ENCODE measurements at regions not wholly inside any gene's neighbourhood (a gene's known extent, or its start where the extent isn't known, plus 50 kb on each side); places are given as distances from the start of the nearest gene placed in this dataset.

- H3K9me3 ChIP-seq (ENCODE audit: control insufficient read depth, insufficient read depth, low read length) = no peaks in the 10 kb centered on the region
- no peak overlapping the region for H3K14ac ChIP-seq (replicated peaks; ENCODE audit: low read depth, low read length)
- H3K4ac ChIP-seq (ENCODE audit: low read depth, low read length) = no peak overlapping the region
- TF ChIP-seq MAZ (IDR thresholded peaks at IDR 0.05; ENCODE audit: borderline replicate concordance, low read depth, low read length) (no peak), NFE2L2 (IDR thresholded peaks at IDR 0.05; ENCODE audit: low read depth, low read length) (no peak), CHD1 (IDR thresholded peaks at IDR 0.05; ENCODE audit: low read depth, low read length) (no peak), RAD21 (IDR thresholded peaks at IDR 0.05; ENCODE audit: low read length) (no peak), SMC3 (IDR thresholded peaks at IDR 0.05; ENCODE audit: low read depth, low read length) (no peak), RCOR1 (IDR thresholded peaks at IDR 0.05; ENCODE audit: insufficient replicate concordance, low read length) (no peak), RFX5 (IDR thresholded peaks at IDR 0.05; ENCODE audit: low read depth, low read length) (no peak), POLR2A (IDR thresholded peaks at IDR 0.05; ENCODE audit: low read depth, low read length) (no peak), MAFK (IDR thresholded peaks at IDR 0.05; ENCODE audit: low read depth, low read length) (no peak), MXI1 (IDR thresholded peaks at IDR 0.05; ENCODE audit: borderline replicate concordance, low read depth, low read length) (no peak), FOS (IDR thresholded peaks at IDR 0.05; ENCODE audit: low read depth, low read length) (no peak), CEBPB (IDR thresholded peaks at IDR 0.05; ENCODE audit: low read depth, low read length) (no peak), BHLHE40 (IDR thresholded peaks at IDR 0.05; ENCODE audit: low read depth, low read length) (no peak)
- TF ChIP-seq, protein P1, sequence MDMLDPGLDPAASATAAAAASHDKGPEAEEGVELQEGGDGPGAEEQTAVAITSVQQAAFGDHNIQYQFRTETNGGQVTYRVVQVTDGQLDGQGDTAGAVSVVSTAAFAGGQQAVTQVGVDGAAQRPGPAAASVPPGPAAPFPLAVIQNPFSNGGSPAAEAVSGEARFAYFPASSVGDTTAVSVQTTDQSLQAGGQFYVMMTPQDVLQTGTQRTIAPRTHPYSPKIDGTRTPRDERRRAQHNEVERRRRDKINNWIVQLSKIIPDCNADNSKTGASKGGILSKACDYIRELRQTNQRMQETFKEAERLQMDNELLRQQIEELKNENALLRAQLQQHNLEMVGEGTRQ (IDR thresholded peaks at IDR 0.05; ENCODE audit: low read depth, low read length) = no peak
- TF ChIP-seq, protein P2, sequence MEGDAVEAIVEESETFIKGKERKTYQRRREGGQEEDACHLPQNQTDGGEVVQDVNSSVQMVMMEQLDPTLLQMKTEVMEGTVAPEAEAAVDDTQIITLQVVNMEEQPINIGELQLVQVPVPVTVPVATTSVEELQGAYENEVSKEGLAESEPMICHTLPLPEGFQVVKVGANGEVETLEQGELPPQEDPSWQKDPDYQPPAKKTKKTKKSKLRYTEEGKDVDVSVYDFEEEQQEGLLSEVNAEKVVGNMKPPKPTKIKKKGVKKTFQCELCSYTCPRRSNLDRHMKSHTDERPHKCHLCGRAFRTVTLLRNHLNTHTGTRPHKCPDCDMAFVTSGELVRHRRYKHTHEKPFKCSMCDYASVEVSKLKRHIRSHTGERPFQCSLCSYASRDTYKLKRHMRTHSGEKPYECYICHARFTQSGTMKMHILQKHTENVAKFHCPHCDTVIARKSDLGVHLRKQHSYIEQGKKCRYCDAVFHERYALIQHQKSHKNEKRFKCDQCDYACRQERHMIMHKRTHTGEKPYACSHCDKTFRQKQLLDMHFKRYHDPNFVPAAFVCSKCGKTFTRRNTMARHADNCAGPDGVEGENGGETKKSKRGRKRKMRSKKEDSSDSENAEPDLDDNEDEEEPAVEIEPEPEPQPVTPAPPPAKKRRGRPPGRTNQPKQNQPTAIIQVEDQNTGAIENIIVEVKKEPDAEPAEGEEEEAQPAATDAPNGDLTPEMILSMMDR (conservative IDR thresholded peaks at IDR 0.05; ENCODE audit: low read depth, low read length) = no peak
- TF ChIP-seq, protein P3, sequence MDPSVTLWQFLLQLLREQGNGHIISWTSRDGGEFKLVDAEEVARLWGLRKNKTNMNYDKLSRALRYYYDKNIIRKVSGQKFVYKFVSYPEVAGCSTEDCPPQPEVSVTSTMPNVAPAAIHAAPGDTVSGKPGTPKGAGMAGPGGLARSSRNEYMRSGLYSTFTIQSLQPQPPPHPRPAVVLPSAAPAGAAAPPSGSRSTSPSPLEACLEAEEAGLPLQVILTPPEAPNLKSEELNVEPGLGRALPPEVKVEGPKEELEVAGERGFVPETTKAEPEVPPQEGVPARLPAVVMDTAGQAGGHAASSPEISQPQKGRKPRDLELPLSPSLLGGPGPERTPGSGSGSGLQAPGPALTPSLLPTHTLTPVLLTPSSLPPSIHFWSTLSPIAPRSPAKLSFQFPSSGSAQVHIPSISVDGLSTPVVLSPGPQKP (IDR thresholded peaks at IDR 0.05; ENCODE audit: borderline replicate concordance, low read depth, low read length) = no peak
- H4K91ac ChIP-seq (ENCODE audit: insufficient read depth, low read depth, low read length) = no peak overlapping the region
- H3K18ac ChIP-seq (ENCODE audit: low read depth, low read length) = no peak overlapping the region
- intact Hi-C loops (cut with micrococcal nuclease) = no loop called here
- no peak overlapping the region for H3K56ac ChIP-seq (ENCODE audit: extremely low read depth, insufficient read depth, low read length)
- DNase-seq (no peak), ATAC-seq (ENCODE audit: low read depth) (no peak)
- no peak overlapping the region for H2AK5ac ChIP-seq (ENCODE audit: low read depth, low read length)
- no peak overlapping the region for H2BK120ac ChIP-seq (ENCODE audit: low read depth, low read length)
- H4K5ac ChIP-seq (ENCODE audit: low read depth, low read length) = no peak overlapping the region
- no peak overlapping the region for H2BK20ac ChIP-seq (ENCODE audit: low read depth, low read length)
- no peak overlapping the region for H4K8ac ChIP-seq (ENCODE audit: low read depth in 2 of 2, low read length in 2 of 2)
- no peaks in the 10 kb centered on the region for H3K79me1 ChIP-seq (ENCODE audit: low read depth in 1 of 2, low read length in 2 of 2)
- H3K27me3 ChIP-seq (ENCODE audit: control insufficient read depth, insufficient read depth, low read length) = no peaks in the 10 kb centered on the region
- no peaks in the 10 kb centered on the region for H3K9me1 ChIP-seq (ENCODE audit: insufficient read depth, low read length)
- no peak overlapping the region for H3K4me2 ChIP-seq (ENCODE audit: low read depth, low read length)
- no peaks in the 10 kb centered on the region for H3K4me1 ChIP-seq (ENCODE audit: control insufficient read depth, insufficient read depth, low read length)
- dilution Hi-C loops (cut with HindIII; ENCODE audit: low sequenced_read_pairs, unreplicated experiment) = no loop called here
- no peaks in the 10 kb centered on the region for H3K36me3 ChIP-seq (ENCODE audit: control insufficient read depth, insufficient read depth, low read length)
- H3K27ac ChIP-seq (ENCODE audit: insufficient read depth, low read length) = no peak overlapping the region
- no peak overlapping the region for H3K4me3 ChIP-seq (ENCODE audit: insufficient read depth, low read depth, low read length)
- CTCF ChIA-PET = no interaction called here
- in situ Hi-C loops (cut with MboI; ENCODE audit: low sequenced_read_pairs) = no loop called here
- H2BK5ac ChIP-seq (ENCODE audit: low read depth, low read length, poor library complexity, severe bottlenecking) = no peak overlapping the region
- H2AFZ ChIP-seq (replicated peaks; ENCODE audit: low read length, poor library complexity) = no peak overlapping the region
- no peak overlapping the region for H3K9ac ChIP-seq (ENCODE audit: low read depth, low read length)
- POLR2A ChIA-PET (ENCODE audit: unreplicated experiment) = no interaction called here
- H2BK15ac ChIP-seq (ENCODE audit: low read depth, low read length) = no peak overlapping the region
- no peak overlapping the region for H3K23ac ChIP-seq (ENCODE audit: low read depth, low read length)
- BruUV-seq (replicated peaks) = no TSS peak
- no peaks in the 10 kb centered on the region for H4K20me1 ChIP-seq (ENCODE audit: insufficient read depth, low read length)
- 88% methylated on average over 3 of the region's 5 CpGs; no CpG with 5 or more reads in 1 of the 2 experiments for WGBS, 2 experiments (ENCODE audit: extremely low coverage in 2 of 2, insufficient read length in 1 of 2)
- no peak overlapping the region for H2AK9ac ChIP-seq (replicated peaks; ENCODE audit: low read depth, low read length, poor library complexity)
Observed at GRCh38 chr13:91155512-91156114, 191.9 kb upstream of the MIR17HG start.

Measured in IMR-90 (cell line).